ENCODE measurements at regions not wholly inside any gene's neighbourhood (a gene's known extent, or its start where the extent isn't known, plus 50 kb on each side); places are given as distances from the start of the nearest gene placed in this dataset.

GRCh38 chr4:22299678-22300077 is 216.2 kb downstream of the ADGRA3 start:
- Histone ChIP-seq H3K4me1 (ENCODE audit: insufficient read depth, low read length, poor library complexity, severe bottlenecking) (no peaks in the 10 kb centered on the region), H3K4me2 (ENCODE audit: low read length) (no peak overlapping the region), H3K27ac (ENCODE audit: low read depth, low read length, poor library complexity, severe bottlenecking) (no peak overlapping the region), H3K9me2 (ENCODE audit: insufficient read depth, low read length) (no peaks in the 10 kb centered on the region), H3K4me3 (ENCODE audit: low read depth, low read length, poor library complexity, severe bottlenecking) (no peak overlapping the region), H3K9me3 (ENCODE audit: low read length) (no peaks in the 10 kb centered on the region), H3K36me3 (ENCODE audit: insufficient read depth, low read length) (no peaks in the 10 kb centered on the region), H2AFZ (ENCODE audit: low read length) (no peak overlapping the region), H4K20me1 (ENCODE audit: insufficient read depth, low read length) (no peaks in the 10 kb centered on the region), H3K79me2 (ENCODE audit: insufficient read depth, low read depth, low read length) (no peaks in the 10 kb centered on the region)
- no peak for DNase-seq (ENCODE audit: low spot score)
- ChIA-PET CTCF (ENCODE audit: unreplicated experiment) (no interaction called here), POLR2A (no interaction called here)
- BruUV-seq (replicated peaks) = no TSS peak
- TF ChIP-seq CTCF (conservative IDR thresholded peaks at IDR 0.05; ENCODE audit: low read length) (no peak), EZH2phosphoT487 (IDR thresholded peaks at IDR 0.05; ENCODE audit: borderline replicate concordance, low read depth, low read length) (no peak)
- intact Hi-C loops (cut with micrococcal nuclease; ENCODE audit: unreplicated experiment) = no loop called here

GRCh38 chr4:22287631-22288030 is 228.2 kb downstream of the ADGRA3 start:
- no peaks in the 10 kb centered on the region for H3K4me1 ChIP-seq (ENCODE audit: insufficient read depth, low read length, poor library complexity, severe bottlenecking)
- no peaks in the 10 kb centered on the region for H3K36me3 ChIP-seq (ENCODE audit: insufficient read depth, low read length)
- DNase-seq (ENCODE audit: low spot score) = no peak
- no peaks in the 10 kb centered on the region for H3K9me2 ChIP-seq (ENCODE audit: insufficient read depth, low read length)
- H3K79me2 ChIP-seq (ENCODE audit: insufficient read depth, low read depth, low read length) = no peaks in the 10 kb centered on the region
- no peak overlapping the region for H3K27ac ChIP-seq (ENCODE audit: low read depth, low read length, poor library complexity, severe bottlenecking)
- TF ChIP-seq EZH2phosphoT487 (IDR thresholded peaks at IDR 0.05; ENCODE audit: borderline replicate concordance, low read depth, low read length) (no peak), CTCF (conservative IDR thresholded peaks at IDR 0.05; ENCODE audit: low read length) (no peak)
- ChIA-PET CTCF (ENCODE audit: unreplicated experiment) (no interaction called here), POLR2A (interaction anchor here (0.9 kb wide), 1 partner anchor 11 kb away, joined by 3 read pairs; no protein-coding TSS in a partner anchor)
- H3K4me3 ChIP-seq (ENCODE audit: low read depth, low read length, poor library complexity, severe bottlenecking) = no peak overlapping the region
- intact Hi-C loops (cut with micrococcal nuclease; ENCODE audit: unreplicated experiment) = no loop called here
- H3K9me3 ChIP-seq (ENCODE audit: low read length) = no peaks in the 10 kb centered on the region
- BruUV-seq (replicated peaks) = no TSS peak
- H4K20me1 ChIP-seq (ENCODE audit: insufficient read depth, low read length) = no peaks in the 10 kb centered on the region
- no peak overlapping the region for H2AFZ ChIP-seq (ENCODE audit: low read length)
- H3K4me2 ChIP-seq (ENCODE audit: low read length) = no peak overlapping the region

GRCh38 chr4:22268350-22269025 is 247.4 kb downstream of the ADGRA3 start:
- Histone ChIP-seq H3K4me1 (ENCODE audit: insufficient read depth, low read length, poor library complexity, severe bottlenecking) (no peaks in the 10 kb centered on the region), H3K27ac (ENCODE audit: low read depth, low read length, poor library complexity, severe bottlenecking) (no peak overlapping the region), H3K9me2 (ENCODE audit: insufficient read depth, low read length) (no peaks in the 10 kb centered on the region), H4K20me1 (ENCODE audit: insufficient read depth, low read length) (no peaks in the 10 kb centered on the region), H3K4me3 (ENCODE audit: low read depth, low read length, poor library complexity, severe bottlenecking) (no peak overlapping the region), H2AFZ (ENCODE audit: low read length) (no peak overlapping the region), H3K4me2 (ENCODE audit: low read length) (no peak overlapping the region), H3K79me2 (ENCODE audit: insufficient read depth, low read depth, low read length) (no peaks in the 10 kb centered on the region), H3K36me3 (ENCODE audit: insufficient read depth, low read length) (no peaks in the 10 kb centered on the region), H3K9me3 (ENCODE audit: low read length) (no peaks in the 10 kb centered on the region)
- no TSS peak for BruUV-seq (replicated peaks)
- DNase-seq (ENCODE audit: low spot score) = no peak
- CTCF ChIA-PET (ENCODE audit: unreplicated experiment) = no interaction called here
- intact Hi-C loops (cut with micrococcal nuclease; ENCODE audit: unreplicated experiment) = no loop called here
- TF ChIP-seq CTCF (conservative IDR thresholded peaks at IDR 0.05; ENCODE audit: low read length) (no peak), EZH2phosphoT487 (IDR thresholded peaks at IDR 0.05; ENCODE audit: borderline replicate concordance, low read depth, low read length) (no peak)
- POLR2A ChIA-PET = interaction anchor here (0.7 kb wide), 1 partner anchor 17 kb away, joined by 3 read pairs; no protein-coding TSS in a partner anchor
